Activated naive CD4-positive, alpha-beta T cell treated with anti-CD3 and anti-CD28 coated beads, Interleukin-2, amount 50 U/mL, for 24 hours (primary cell): ENCODE measurements at regions not wholly inside any gene's neighbourhood (a gene's known extent, or its start where the extent isn't known, plus 50 kb on each side); places are given as distances from the start of the nearest gene placed in this dataset.

Experiments
- H3K27ac Mint-ChIP-seq: one replicate; pipeline ENCODE4 v1.8.0; 2021; ENCODE audit warnings: mild to moderate bottlenecking, mixed read lengths
- H3K27me3 Mint-ChIP-seq: one replicate; pipeline ENCODE4 v1.8.0; 2021; ENCODE audit warnings: mixed read lengths
- H3K36me3 Mint-ChIP-seq: one replicate; pipeline ENCODE4 v1.8.0; 2021; ENCODE audit warnings: mixed read lengths
- H3K4me1 Mint-ChIP-seq: one replicate; pipeline ENCODE4 v1.8.0; 2021; ENCODE audit warnings: mixed read lengths
- H3K4me3 Mint-ChIP-seq: one replicate; pipeline ENCODE4 v1.8.0; 2021; ENCODE audit warnings: mild to moderate bottlenecking, mixed read lengths
- H3K9me3 Mint-ChIP-seq: one replicate; pipeline ENCODE4 v1.8.0; 2021; ENCODE audit warnings: mixed read lengths

DNA sequence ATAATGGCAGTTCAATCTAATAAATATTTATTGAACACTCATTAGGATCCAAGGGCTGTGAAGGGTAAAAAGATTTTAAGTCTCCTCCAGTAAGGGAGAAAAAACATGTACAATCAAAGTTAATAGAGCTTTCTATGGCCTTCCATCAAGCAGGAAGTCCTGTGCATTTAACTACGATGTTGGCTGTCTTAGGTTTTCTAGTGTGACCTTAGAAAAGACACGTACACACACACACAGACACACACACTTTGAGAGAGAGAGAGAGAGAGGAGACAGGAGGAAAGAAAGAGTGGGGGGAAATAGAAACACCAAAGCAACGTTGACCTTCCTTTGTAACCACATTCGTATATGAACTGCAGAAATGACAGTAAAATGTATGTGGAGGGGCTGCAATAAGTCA lies 126.1 kb upstream of the TMC3 start:
- Mint-ChIP-seq H3K36me3 (no peaks in the 10 kb centered on the region), H3K27ac (no peak overlapping the region), H3K4me1 (no peaks in the 10 kb centered on the region), H3K27me3 (peaks cover 2% of the 10 kb centered on the region), H3K9me3 (no peaks in the 10 kb centered on the region), H3K4me3 (no peak overlapping the region)

DNA sequence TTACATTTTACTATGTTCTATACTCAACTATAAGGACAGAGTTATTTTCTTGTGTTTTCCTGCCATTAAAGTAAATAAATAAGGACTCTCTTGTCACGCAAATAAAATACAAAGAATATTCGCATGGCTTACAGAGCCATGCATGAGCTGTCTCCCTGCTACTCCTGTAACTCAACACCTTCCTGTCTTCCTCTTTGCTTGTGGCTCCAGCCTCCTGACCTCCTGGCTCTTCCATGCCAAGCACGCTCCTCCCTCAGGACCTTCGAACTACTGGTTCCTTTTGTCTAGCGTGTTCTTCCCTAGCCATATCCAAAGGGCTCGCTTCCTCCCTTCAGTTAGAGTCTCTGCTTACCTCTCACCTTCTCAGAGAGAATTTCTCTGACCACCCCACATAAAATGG lies 124.3 kb upstream of the TMC3 start:
- Mint-ChIP-seq H3K27me3 (peaks cover 4% of the 10 kb centered on the region), H3K36me3 (no peaks in the 10 kb centered on the region), H3K27ac (no peak overlapping the region), H3K9me3 (no peaks in the 10 kb centered on the region), H3K4me1 (no peaks in the 10 kb centered on the region), H3K4me3 (no peak overlapping the region)

- H3K4me1 Mint-ChIP-seq, result no peaks in the 10 kb centered on the region
- peaks cover 4% of the 10 kb centered on the region for H3K27me3 Mint-ChIP-seq
- H3K36me3 Mint-ChIP-seq, result no peaks in the 10 kb centered on the region
- H3K27ac Mint-ChIP-seq, result no peak overlapping the region
- H3K9me3 Mint-ChIP-seq, result no peaks in the 10 kb centered on the region
- H3K4me3 Mint-ChIP-seq, result no peak overlapping the region
These were observed 123.2 kb upstream of the TMC3 start for GRCh38 chr15:81497238-81497637.

DNA sequence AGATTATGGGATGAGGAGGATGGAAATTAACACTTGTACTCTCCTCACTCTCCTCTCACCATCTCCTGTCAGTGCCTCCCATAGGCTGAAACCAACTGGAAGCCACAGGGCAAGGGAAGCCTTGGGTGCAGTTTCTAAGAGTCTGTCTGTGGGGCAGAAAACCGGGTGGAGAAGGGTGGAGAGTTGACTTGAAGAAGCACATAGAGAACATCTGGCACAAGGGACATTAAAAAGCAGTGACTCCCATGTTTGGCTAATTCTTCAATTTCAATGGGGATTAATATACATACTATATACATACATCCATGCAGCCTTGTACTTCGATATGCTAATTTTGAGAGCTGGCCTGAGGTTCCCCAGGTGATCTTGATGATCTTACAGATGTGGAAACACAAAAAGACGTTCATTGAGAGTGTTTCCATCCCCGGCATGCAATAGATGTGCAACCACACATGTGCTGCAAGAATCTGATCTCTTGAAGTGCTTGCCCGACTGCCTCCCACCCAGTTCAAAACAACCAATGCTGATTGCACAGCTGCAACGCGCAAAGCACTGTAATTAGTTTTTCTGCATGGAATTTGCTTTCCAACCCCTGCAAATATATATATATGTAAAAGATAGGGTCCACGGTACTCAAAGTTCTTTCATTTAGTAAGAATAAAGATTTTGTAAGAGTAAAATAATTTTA lies 121.9 kb upstream of the TMC3 start:
- Mint-ChIP-seq H3K4me3 (no peak overlapping the region), H3K27me3 (peaks cover 8% of the 10 kb centered on the region), H3K36me3 (no peaks in the 10 kb centered on the region), H3K27ac (no peak overlapping the region), H3K4me1 (no peaks in the 10 kb centered on the region), H3K9me3 (no peaks in the 10 kb centered on the region)

GRCh38 chr15:81492969-81493645 lies 119.1 kb upstream of the TMC3 start:
- Mint-ChIP-seq H3K27me3 (peaks cover 10% of the 10 kb centered on the region), H3K27ac (no peak overlapping the region), H3K9me3 (no peaks in the 10 kb centered on the region), H3K4me1 (no peaks in the 10 kb centered on the region), H3K36me3 (peaks cover 2% of the 10 kb centered on the region), H3K4me3 (no peak overlapping the region)

GRCh38 chr15:81492331-81492968 lies 118.4 kb upstream of the TMC3 start:
- peaks cover 2% of the 10 kb centered on the region for H3K36me3 Mint-ChIP-seq
- H3K4me3 Mint-ChIP-seq, result no peak overlapping the region
- peaks cover 10% of the 10 kb centered on the region for H3K27me3 Mint-ChIP-seq
- H3K27ac Mint-ChIP-seq, result no peak overlapping the region
- H3K4me1 Mint-ChIP-seq, result no peaks in the 10 kb centered on the region
- H3K9me3 Mint-ChIP-seq, result no peaks in the 10 kb centered on the region

DNA sequence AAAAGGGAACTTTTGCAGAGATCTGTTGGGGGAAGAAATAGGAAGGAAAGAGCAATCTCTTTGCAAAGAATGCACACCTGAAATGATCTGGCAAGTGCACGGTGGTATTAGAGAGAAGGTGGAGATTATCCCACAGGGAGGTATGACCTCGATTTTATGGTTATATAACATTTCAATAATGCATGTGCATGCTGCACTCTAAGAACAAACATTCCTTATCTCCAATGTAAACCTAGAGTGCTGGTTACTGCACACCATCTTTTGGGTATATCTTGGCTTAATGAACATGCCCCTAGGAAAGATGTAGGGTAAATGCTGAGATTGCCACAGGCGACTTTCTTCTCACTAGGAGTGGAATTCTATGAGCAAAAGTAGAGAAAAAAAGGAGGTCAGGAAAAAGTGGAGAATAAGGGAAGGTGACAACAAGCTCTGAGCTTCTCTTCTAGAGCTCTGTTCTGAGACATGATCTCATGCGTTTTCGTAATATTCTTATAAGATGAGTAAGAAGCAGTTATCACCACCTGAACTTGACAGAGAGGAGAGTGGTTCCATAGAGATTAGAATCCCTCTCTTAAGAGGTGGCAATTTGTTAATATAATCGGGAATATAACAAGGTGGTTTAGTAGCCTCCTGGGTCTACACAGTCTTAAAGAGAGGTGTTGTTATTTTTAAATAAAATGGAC lies 117.5 kb upstream of the TMC3 start:
- Mint-ChIP-seq H3K4me3 (no peak overlapping the region), H3K27ac (no peak overlapping the region), H3K36me3 (peaks cover 2% of the 10 kb centered on the region), H3K4me1 (no peaks in the 10 kb centered on the region), H3K27me3 (peaks cover 10% of the 10 kb centered on the region), H3K9me3 (no peaks in the 10 kb centered on the region)

DNA sequence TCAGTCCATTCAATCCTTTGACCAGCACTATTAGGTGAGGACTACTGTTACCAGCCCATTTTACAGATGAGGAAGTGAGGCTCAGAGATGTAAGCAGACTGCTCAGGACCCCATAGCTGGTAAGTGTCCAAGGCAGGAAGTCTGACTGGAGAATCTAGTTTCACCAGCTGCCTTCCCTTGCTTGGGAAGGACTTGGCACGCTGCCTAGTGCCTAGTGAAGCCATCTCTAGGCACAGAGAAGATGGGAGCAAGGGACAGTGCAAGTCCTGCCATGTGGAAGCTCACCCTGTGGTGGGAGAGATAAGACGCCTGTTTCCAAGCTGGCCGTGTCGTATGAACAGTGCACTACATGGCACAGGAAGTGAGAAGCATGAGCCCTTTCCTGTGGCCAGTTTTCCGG lies 111.8 kb upstream of the TMC3 start:
- Mint-ChIP-seq H3K4me1 (no peaks in the 10 kb centered on the region), H3K27me3 (peaks cover 3% of the 10 kb centered on the region), H3K4me3 (no peak overlapping the region), H3K36me3 (peaks cover 2% of the 10 kb centered on the region), H3K27ac (no peak overlapping the region), H3K9me3 (no peaks in the 10 kb centered on the region)

- H3K36me3 Mint-ChIP-seq, result no peaks in the 10 kb centered on the region
- H3K9me3 Mint-ChIP-seq, result no peaks in the 10 kb centered on the region
- H3K4me3 Mint-ChIP-seq, result no peak overlapping the region
- H3K27ac Mint-ChIP-seq, result no peak overlapping the region
- H3K27me3 Mint-ChIP-seq, result no peaks in the 10 kb centered on the region
- H3K4me1 Mint-ChIP-seq, result no peaks in the 10 kb centered on the region
These were observed 110.3 kb upstream of the TMC3 start for GRCh38 chr15:81484086-81484955.

DNA sequence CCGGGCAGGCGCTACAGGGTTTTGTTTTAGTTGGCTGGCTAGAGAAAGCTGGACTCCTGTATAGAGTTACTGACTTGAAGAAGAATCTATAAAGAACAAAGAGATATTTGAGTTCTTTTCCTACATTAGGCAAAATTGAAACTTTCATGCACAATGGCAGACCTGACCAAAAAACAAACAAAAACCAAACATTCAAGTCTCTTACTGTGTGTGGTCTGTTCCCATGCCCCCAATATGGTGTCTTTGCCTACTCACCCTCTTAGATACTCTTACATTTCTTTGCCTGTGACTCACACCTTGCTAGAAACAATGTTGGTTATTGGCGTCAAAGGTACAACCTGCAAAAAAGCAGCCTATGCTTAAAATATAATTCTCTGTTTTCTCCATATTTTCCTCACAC lies 109.5 kb upstream of the TMC3 start:
- no peak overlapping the region for H3K27ac Mint-ChIP-seq

DNA sequence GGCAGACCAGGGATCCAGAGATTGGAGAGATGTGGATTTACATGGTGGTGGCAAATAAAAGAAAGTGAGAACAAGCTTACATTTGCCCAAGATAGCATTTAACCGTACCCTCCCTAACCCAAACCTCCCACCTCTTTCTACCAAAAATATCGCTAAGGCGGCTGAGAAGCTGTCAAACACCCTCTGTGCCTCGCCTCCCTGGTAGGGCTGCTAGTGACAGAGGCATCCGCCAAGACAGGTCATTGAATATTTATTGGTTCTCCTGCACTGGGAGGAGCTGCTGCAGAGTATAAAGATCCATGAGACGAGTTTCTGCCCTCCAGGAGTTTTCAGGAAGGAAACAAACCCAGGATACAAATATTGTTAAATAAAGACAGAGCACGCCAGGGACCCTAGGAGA lies 107.3 kb upstream of the TMC3 start:
- no peak overlapping the region for H3K4me3 Mint-ChIP-seq

More for the DNA sequence above, 109.5 kb upstream of the TMC3 start:
- H3K9me3 Mint-ChIP-seq, result no peaks in the 10 kb centered on the region
- no peaks in the 10 kb centered on the region for H3K27me3 Mint-ChIP-seq
- H3K36me3 Mint-ChIP-seq, result no peaks in the 10 kb centered on the region
- H3K4me1 Mint-ChIP-seq, result no peaks in the 10 kb centered on the region
- no peak overlapping the region for H3K4me3 Mint-ChIP-seq

DNA sequence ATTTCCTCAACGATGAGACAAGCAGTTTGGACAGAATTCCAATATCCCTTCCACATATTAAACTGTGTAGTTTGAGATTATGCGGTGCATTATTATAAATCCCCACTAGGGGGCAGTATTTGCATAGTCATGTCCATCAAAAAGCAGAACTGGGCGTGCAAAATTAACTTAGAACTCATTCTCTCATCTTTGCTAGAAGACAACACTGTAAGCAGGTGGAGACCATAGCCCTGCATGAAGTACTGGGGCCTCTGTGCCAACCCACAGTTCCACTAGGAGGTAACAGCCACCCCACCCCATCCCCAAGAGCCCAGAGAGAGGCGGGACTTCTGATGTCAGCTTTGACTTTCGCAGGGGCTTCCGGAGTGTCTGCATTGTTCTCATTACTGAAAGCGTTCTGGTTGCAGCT lies 106.6 kb upstream of the TMC3 start:
- no peak overlapping the region for H3K27ac Mint-ChIP-seq

More for the DNA sequence above, 107.3 kb upstream of the TMC3 start:
- Mint-ChIP-seq H3K9me3 (no peaks in the 10 kb centered on the region), H3K27ac (no peak overlapping the region), H3K27me3 (no peaks in the 10 kb centered on the region), H3K36me3 (no peaks in the 10 kb centered on the region), H3K4me1 (no peaks in the 10 kb centered on the region)

GRCh38 chr15:81478354-81478753 lies 104.3 kb upstream of the TMC3 start:
- no peak overlapping the region for H3K27ac Mint-ChIP-seq
- no peaks in the 10 kb centered on the region for H3K36me3 Mint-ChIP-seq
- no peaks in the 10 kb centered on the region for H3K27me3 Mint-ChIP-seq
- no peaks in the 10 kb centered on the region for H3K9me3 Mint-ChIP-seq
- no peaks in the 10 kb centered on the region for H3K4me1 Mint-ChIP-seq
- H3K4me3 Mint-ChIP-seq, result no peak overlapping the region

More for the DNA sequence above, 106.6 kb upstream of the TMC3 start:
- Mint-ChIP-seq H3K36me3 (no peaks in the 10 kb centered on the region), H3K4me3 (no peak overlapping the region), H3K9me3 (no peaks in the 10 kb centered on the region), H3K4me1 (no peaks in the 10 kb centered on the region), H3K27me3 (no peaks in the 10 kb centered on the region)

GRCh38 chr15:81475926-81476325 lies 101.9 kb upstream of the TMC3 start:
- Mint-ChIP-seq H3K9me3 (no peaks in the 10 kb centered on the region), H3K27ac (no peak overlapping the region), H3K4me3 (no peak overlapping the region), H3K27me3 (peaks cover 1% of the 10 kb centered on the region), H3K36me3 (no peaks in the 10 kb centered on the region), H3K4me1 (no peaks in the 10 kb centered on the region)

GRCh38 chr15:81475471-81475870 lies 101.5 kb upstream of the TMC3 start:
- Mint-ChIP-seq H3K36me3 (no peaks in the 10 kb centered on the region), H3K27ac (no peak overlapping the region), H3K4me3 (no peak overlapping the region), H3K4me1 (no peaks in the 10 kb centered on the region), H3K9me3 (no peaks in the 10 kb centered on the region), H3K27me3 (peaks cover 1% of the 10 kb centered on the region)
